H1 (cell line): ENCODE measurements at regions not wholly inside any gene's neighbourhood (a gene's known extent, or its start where the extent isn't known, plus 50 kb on each side); places are given as distances from the start of the nearest gene placed in this dataset.

Experiments
- CTCF ChIA-PET: fragments of 300-600 bp; sonication (Branson Sonifier 250); formaldehyde crosslinking; loops from one replicate; lab custom pipeline; 2021; ENCODE audit not compliant: partially characterized antibody; lab: Charles Lee
- POLR2A ChIA-PET: fragments of 300-600 bp; sonication (Branson Sonifier 250); formaldehyde crosslinking; loops from one replicate; lab custom pipeline; 2021; ENCODE audit warnings: inconsistent platforms; ENCODE audit not compliant: partially characterized antibody; lab: Charles Lee
- DNase-seq, 2 experiments: peaks; one replicate each; pipeline versions ENCODE4 v3.0.0 to v3.0.0-alpha.2; 2010 to 2022; ENCODE audit warnings: low spot score in 2 of 2, low read depth in 1 of 2, mixed read lengths in 1 of 2
- FAIRE-seq: peaks from 2 replicates; lab custom pipeline; 2011; peaks lifted over from hg19 to GRCh38; lab: Jason Lieb, UNC
- H2AFZ ChIP-seq: 2 replicates; pipeline ENCODE4 v1.8.1; 2012; ENCODE audit warnings: low read length, inconsistent platforms
- H2AK5ac ChIP-seq: 2 replicates; pipeline ENCODE4 v1.6.1; 2013; ENCODE audit warnings: low read depth, low read length
- H2BK120ac ChIP-seq: replicated peaks from 2 replicates; pipeline ENCODE3; 2013; ENCODE audit warnings: low read depth, low read length, inconsistent platforms
- H2BK12ac ChIP-seq: 2 replicates; pipeline ENCODE4 v1.6.1; 2013; ENCODE audit warnings: low read depth, low read length
- H2BK15ac ChIP-seq: 2 replicates; pipeline ENCODE4 v1.6.1; 2013; ENCODE audit warnings: low read length
- H2BK20ac ChIP-seq: 2 replicates; pipeline ENCODE4 v1.6.1; 2013; ENCODE audit warnings: low read length
- H2BK5ac ChIP-seq: 2 replicates; pipeline ENCODE4 v1.6.1; 2013; ENCODE audit warnings: low read depth, low read length
- H3K14ac ChIP-seq: 2 replicates; pipeline ENCODE4 v1.6.1; 2013; ENCODE audit warnings: inconsistent platforms; ENCODE audit not compliant: insufficient read length
- H3K18ac ChIP-seq: 2 replicates; pipeline ENCODE4 v1.6.1; 2013; ENCODE audit warnings: low read length; ENCODE audit errors: extremely low read depth
- H3K23ac ChIP-seq: 2 replicates; pipeline ENCODE4 v1.6.1; 2013; ENCODE audit warnings: inconsistent platforms; ENCODE audit not compliant: insufficient read length
- H3K23me2 ChIP-seq: 2 replicates; pipeline ENCODE4 v1.6.1; 2013; ENCODE audit warnings: low read depth, low read length
- H3K27ac ChIP-seq: 2 replicates; pipeline ENCODE4 v1.6.1; 2011; ENCODE audit warnings: low read depth, low read length, inconsistent platforms
- H3K27me3 ChIP-seq, 4 experiments: replicated peaks in 1 of 4; 1 replicate in 1 of 4; 2 replicates in 3 of 4; pipeline versions ENCODE4 v1.6.1 to v1.8.1; 2011 to 2013; ENCODE audit warnings: low read length in 3 of 4, mild to moderate bottlenecking in 3 of 4, inconsistent platforms in 2 of 4, mixed read lengths in 2 of 4, moderate library complexity in 1 of 4; ENCODE audit not compliant: control insufficient read depth in 3 of 4, insufficient read depth in 3 of 4; ENCODE audit errors: extremely low read depth in 1 of 4
- H3K36me3 ChIP-seq, 4 experiments: 2 replicates each; pipeline versions ENCODE4 v1.6.1 to v1.8.1; 2011 to 2013; ENCODE audit warnings: mild to moderate bottlenecking in 4 of 4, low read length in 3 of 4, moderate library complexity in 2 of 4, control low read depth in 1 of 4, inconsistent platforms in 1 of 4; ENCODE audit not compliant: insufficient read depth in 4 of 4, control insufficient read depth in 2 of 4
- H3K4ac ChIP-seq: replicated peaks from 2 replicates; pipeline ENCODE3; 2013; ENCODE audit warnings: low read length, low read depth, mixed read lengths, inconsistent platforms; ENCODE audit not compliant: insufficient read length
- H3K4me1 ChIP-seq, 4 experiments: replicated peaks in 1 of 4; 1 replicate in 1 of 4; 2 replicates in 3 of 4; pipeline versions ENCODE4 v1.6.1 to v1.8.1; 2011 to 2013; ENCODE audit warnings: low read length in 3 of 4, inconsistent platforms in 2 of 4, mixed read lengths in 1 of 4; ENCODE audit not compliant: insufficient read depth in 4 of 4, control insufficient read depth in 3 of 4
- H3K4me2 ChIP-seq, 2 experiments: 2 replicates each; pipeline versions ENCODE4 v1.6.1 to v1.8.1; 2011 to 2013; ENCODE audit warnings: low read depth in 2 of 2, low read length in 2 of 2, control low read depth in 1 of 2, inconsistent platforms in 1 of 2, mild to moderate bottlenecking in 1 of 2; ENCODE audit not compliant: insufficient read depth in 1 of 2
- H3K4me3 ChIP-seq, 4 experiments: fragments of 200-600, 300-600 bp in 1 of 4; sonication (generic), shearing (Covaris generic), sonication (Bioruptor Twin) in 1 of 4; 2 replicates each; pipeline versions ENCODE4 v1.5.1 to v1.8.1; 2011 to 2016; ENCODE audit warnings: low read length in 4 of 4, low read depth in 3 of 4, control low read depth in 2 of 4, inconsistent platforms in 2 of 4, mild to moderate bottlenecking in 2 of 4, mixed read lengths in 1 of 4, moderate library complexity in 1 of 4; ENCODE audit not compliant: insufficient read depth in 2 of 4; ENCODE audit errors: extremely low read depth in 1 of 4
- H3K56ac ChIP-seq: replicated peaks from 2 replicates; pipeline ENCODE3; 2013; ENCODE audit warnings: low read depth, mild to moderate bottlenecking, mixed read lengths, low read length, inconsistent platforms; ENCODE audit not compliant: insufficient read length
- H3K79me1 ChIP-seq: 2 replicates; pipeline ENCODE4 v1.6.1; 2013; ENCODE audit warnings: low read depth, low read length, control low read depth
- H3K79me2 ChIP-seq, 2 experiments: 2 replicates each; pipeline versions ENCODE4 v1.6.1 to v1.8.1; 2012 to 2013; ENCODE audit warnings: low read length in 2 of 2, mild to moderate bottlenecking in 2 of 2, inconsistent platforms in 1 of 2; ENCODE audit not compliant: insufficient read depth in 2 of 2, control insufficient read depth in 1 of 2
- H3K9ac ChIP-seq, 4 experiments: replicated peaks in 1 of 4; 1 replicate in 1 of 4; 2 replicates in 3 of 4; pipeline versions ENCODE4 v1.6.1 to v1.8.1; 2011 to 2013; ENCODE audit warnings: low read depth in 3 of 4, low read length in 3 of 4, control low read depth in 2 of 4, mild to moderate bottlenecking in 2 of 4, moderate library complexity in 2 of 4, inconsistent platforms in 1 of 4; ENCODE audit errors: extremely low read depth in 1 of 4
- H3K9me3 ChIP-seq, 2 experiments: 2 replicates each; pipeline versions ENCODE4 v1.6.1 to v1.8.1; 2012 to 2013; ENCODE audit warnings: mild to moderate bottlenecking in 2 of 2, moderate library complexity in 2 of 2, control low read depth in 1 of 2, inconsistent platforms in 1 of 2, low read depth in 1 of 2, low read length in 1 of 2, mixed read lengths in 1 of 2; ENCODE audit not compliant: insufficient read depth in 2 of 2
- H4K20me1 ChIP-seq, 2 experiments: replicated peaks in 1 of 2; 2 replicates each; pipeline versions ENCODE3 to v1.8.1; 2011 to 2013; ENCODE audit warnings: inconsistent platforms in 2 of 2, low read length in 2 of 2, mild to moderate bottlenecking in 1 of 2; ENCODE audit not compliant: insufficient read depth in 2 of 2, control insufficient read depth in 1 of 2
- H4K5ac ChIP-seq: 2 replicates; pipeline ENCODE4 v1.6.1; 2013; ENCODE audit warnings: low read length, low read depth, mixed read lengths, inconsistent platforms; ENCODE audit not compliant: insufficient read length
- H4K8ac ChIP-seq: 2 replicates; pipeline ENCODE4 v1.8.0; 2013; ENCODE audit warnings: mild to moderate bottlenecking, moderate library complexity, low read length, inconsistent platforms; ENCODE audit not compliant: insufficient read depth; ENCODE audit errors: extremely low read depth
- H4K91ac ChIP-seq: replicated peaks from 2 replicates; pipeline ENCODE3; 2013; ENCODE audit warnings: low read length, mixed read lengths, inconsistent platforms; ENCODE audit not compliant: insufficient read length
- CTBP2 ChIP-seq: IDR thresholded peaks from 2 replicates; pipeline ENCODE4 v1.7.0; 2011; ENCODE audit warnings: borderline replicate concordance, mild to moderate bottlenecking, moderate library complexity, mixed read lengths, low read length; ENCODE audit not compliant: insufficient read depth, insufficient read length
- EGR1 ChIP-seq: IDR thresholded peaks from 2 replicates; pipeline ENCODE4 v1.6.1; 2011; ENCODE audit warnings: low read depth, low read length, borderline replicate concordance
- GABPA ChIP-seq: IDR thresholded peaks from 2 replicates; pipeline ENCODE4 v1.6.1; 2011; ENCODE audit warnings: mild to moderate bottlenecking, low read length, moderate library complexity, borderline replicate concordance; ENCODE audit not compliant: insufficient read depth
- JUND ChIP-seq: IDR thresholded peaks from 2 replicates; pipeline ENCODE4 v1.6.1; 2011; ENCODE audit warnings: mild to moderate bottlenecking, improper control_type of control experiment, low read length
- KDM5A ChIP-seq: fragments of 200-600 bp; IDR thresholded peaks from 2 replicates; pipeline ENCODE4 v1.7.1; 2012; ENCODE audit warnings: mild to moderate bottlenecking, low read length, inconsistent platforms, mixed read lengths
- POLR2A ChIP-seq, 2 experiments: IDR thresholded peaks; 1 replicate in 1 of 2; 2 replicates in 1 of 2; pipeline ENCODE4 v1.6.1; 2011; ENCODE audit warnings: low read depth in 2 of 2, low read length in 2 of 2, mild to moderate bottlenecking in 2 of 2; ENCODE audit errors: control extremely low read depth in 1 of 2
- POLR2AphosphoS5 ChIP-seq: IDR thresholded peaks from 2 replicates; pipeline ENCODE4 v1.6.1; 2011; ENCODE audit warnings: low read depth, low read length
- POU5F1 ChIP-seq: IDR thresholded peaks from 2 replicates; pipeline ENCODE4 v1.6.1; 2011; ENCODE audit warnings: low read depth, mild to moderate bottlenecking, low read length, moderate library complexity
- SIRT6 ChIP-seq: IDR thresholded peaks from one replicate; pipeline ENCODE4 v1.7.1; 2012; ENCODE audit warnings: low read length, inconsistent platforms
- SIX5 ChIP-seq: IDR thresholded peaks from 2 replicates; pipeline ENCODE4 v1.6.1; 2011; ENCODE audit warnings: mild to moderate bottlenecking, low read depth, low read length
- SP1 ChIP-seq: IDR thresholded peaks from 2 replicates; pipeline ENCODE4 v1.6.1; 2011; ENCODE audit warnings: low read depth, low read length
- SRF ChIP-seq: IDR thresholded peaks from 2 replicates; pipeline ENCODE4 v1.6.1; 2011; ENCODE audit warnings: mild to moderate bottlenecking, low read depth, low read length, moderate library complexity
- TAF1 ChIP-seq: IDR thresholded peaks from 2 replicates; pipeline ENCODE4 v1.6.1; 2011; ENCODE audit warnings: mild to moderate bottlenecking, low read depth, low read length
- TCF12 ChIP-seq: IDR thresholded peaks from 2 replicates; pipeline ENCODE4 v1.6.1; 2011; ENCODE audit warnings: low read depth, mild to moderate bottlenecking, low read length
- whole genome bisulfite sequencing, 2 experiments: shearing (Covaris generic) in 1 of 2; methylation state at CpG; one replicate each; pipeline versions ENCODE4 v1.1.6 to v1.1.7; 2013 to 2015; ENCODE audit warnings: low lambda C conversion rate in 2 of 2, mixed read lengths in 2 of 2, inconsistent platforms in 1 of 2, low coverage in 1 of 2, missing lambda C conversion rate in 1 of 2; ENCODE audit not compliant: insufficient replicate concordance in 2 of 2, insufficient coverage in 1 of 2, insufficient read length in 1 of 2; ENCODE audit errors: extremely low coverage in 1 of 2, missing lambda C conversion rate in 1 of 2; 5-methylcytosine and 5-hydroxymethylcytosine counted together

DNA sequence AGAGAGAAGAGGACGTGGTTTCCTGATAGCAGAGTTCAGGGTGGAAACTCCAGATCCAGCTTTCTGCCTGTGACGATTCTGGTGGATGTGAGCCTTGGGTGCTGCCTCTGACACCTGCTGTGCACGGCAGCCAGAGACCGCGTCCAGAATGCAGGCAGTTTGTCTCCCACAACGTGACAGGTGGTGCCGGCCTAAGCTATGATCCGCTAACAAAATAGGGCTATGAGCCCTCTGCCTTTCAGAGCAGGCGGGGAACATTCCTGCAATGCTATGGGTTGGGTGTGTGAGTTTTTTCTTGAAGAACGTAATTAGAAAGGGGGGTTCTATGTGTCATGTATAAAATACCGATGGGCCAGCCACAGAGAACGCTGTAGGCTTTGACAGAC lies 297.3 kb upstream of the PRKCQ start:
- no peak overlapping the region for H3K27ac ChIP-seq
- peak overlapping the region; percentile 61; the same call in 1 of the 2 replicates for H2AFZ ChIP-seq
- H2BK15ac ChIP-seq: peak overlapping the region; percentile 34; the same call in 1 of the 2 replicates
- no peak overlapping the region for H3K23ac ChIP-seq
- peaks cover 4 to 16% (median 8%) of the 10 kb centered on the region in 4 experiments; a peak in 6 of 7 replicates for H3K4me1 ChIP-seq
- H3K4ac ChIP-seq: no peak overlapping the region
- no peak for DNase-seq
- H3K18ac ChIP-seq: no peak overlapping the region; the same call in 1 of the 2 replicates
- H3K4me2 ChIP-seq: no peak overlapping the region
- ChIA-PET CTCF (interaction anchor here (0.8 to 2.4 kb wide), 12 partner anchors 8 to 258 kb away, joined by 3 to 13 read pairs (median 3); no protein-coding TSS in a partner anchor), POLR2A (interaction anchor here (1.2 kb wide), 1 partner anchor 531 kb away, joined by 3 read pairs; no protein-coding TSS in a partner anchor)
- no peak overlapping the region for H2AK5ac ChIP-seq
- H2BK20ac ChIP-seq: no peak overlapping the region; the same call in 1 of the 2 replicates
- H4K8ac ChIP-seq: no peak overlapping the region; the same call in 1 of the 2 replicates
- H3K79me2 ChIP-seq: no peaks in the 10 kb centered on the region
- H2BK5ac ChIP-seq: no peak overlapping the region
- peak overlapping the region; percentile 13; the same call in 1 of the 2 replicates for H2BK12ac ChIP-seq
- no peaks in the 10 kb centered on the region for H3K9me3 ChIP-seq
- H3K4me3 ChIP-seq: no peak overlapping the region
- no peaks in the 10 kb centered on the region for H3K27me3 ChIP-seq
- H3K79me1 ChIP-seq: no peaks in the 10 kb centered on the region
- TF ChIP-seq SRF (no peak), CTBP2 (no peak), SP1 (no peak), SIX5 (no peak), KDM5A (no peak), SIRT6 (no peak), GABPA (no peak), POU5F1 (no peak), EGR1 (no peak), TAF1 (no peak), JUND (no peak), POLR2A (IDR thresholded peaks at IDR 0.05; ENCODE audit: control extremely low read depth in 1 of 2, low read depth in 2 of 2, low read length in 2 of 2) (no peak), POLR2AphosphoS5 (no peak), TCF12 (no peak)
- H4K91ac ChIP-seq: no peak overlapping the region
- H3K23me2 ChIP-seq: no peaks in the 10 kb centered on the region
- H4K20me1 ChIP-seq: no peaks in the 10 kb centered on the region
- WGBS, 2 experiments: 89% methylated on average over 12 of the region's 12 CpGs; no CpG with 5 or more reads in 1 of the 2 experiments
- no peak overlapping the region for H3K14ac ChIP-seq
- FAIRE-seq: peak; percentile 7
- H3K9ac ChIP-seq: no peak overlapping the region
- no peaks in the 10 kb centered on the region for H3K36me3 ChIP-seq
- no peak overlapping the region for H4K5ac ChIP-seq
- no peak overlapping the region for H2BK120ac ChIP-seq
- H3K56ac ChIP-seq: no peak overlapping the region
